ENCODE measurements at regions not wholly inside any gene's neighbourhood (a gene's known extent, or its start where the extent isn't known, plus 50 kb on each side); places are given as distances from the start of the nearest gene placed in this dataset.

DNA sequence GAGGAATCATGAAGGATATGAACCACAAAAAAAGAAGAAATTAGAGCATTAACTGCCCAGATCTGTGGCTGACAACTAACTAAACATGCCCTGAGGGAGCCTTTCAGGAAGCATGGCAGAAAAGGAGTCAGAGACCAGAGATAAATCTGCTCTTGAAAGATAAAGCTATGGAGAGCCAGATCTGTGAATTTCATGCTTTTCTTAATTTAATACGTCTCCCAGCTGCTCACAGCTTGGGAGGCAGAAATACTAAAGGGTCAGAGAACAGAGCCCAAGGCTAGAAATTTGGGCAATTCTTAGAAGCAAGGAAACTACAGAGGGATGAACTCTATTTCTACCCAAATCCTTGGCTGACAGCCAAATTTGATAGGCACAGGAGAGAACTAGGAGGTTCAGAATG lies 223.0 kb upstream of the DPP10 start:
- TF ChIP-seq SYNCRIP (IDR thresholded peaks at IDR 0.05; ENCODE audit: insufficient read depth, low read depth, low read length), result no peak
- no peak for TF ChIP-seq PHF20 (CRISPR knock-in tag; IDR thresholded peaks at IDR 0.05)
- no peak for TF ChIP-seq POLR2AphosphoS5 (IDR thresholded peaks at IDR 0.05; ENCODE audit: low read depth, low read length)
- TF ChIP-seq ZNF354B (CRISPR knock-in tag; IDR thresholded peaks at IDR 0.05), result no peak
- TF ChIP-seq, protein P1, sequence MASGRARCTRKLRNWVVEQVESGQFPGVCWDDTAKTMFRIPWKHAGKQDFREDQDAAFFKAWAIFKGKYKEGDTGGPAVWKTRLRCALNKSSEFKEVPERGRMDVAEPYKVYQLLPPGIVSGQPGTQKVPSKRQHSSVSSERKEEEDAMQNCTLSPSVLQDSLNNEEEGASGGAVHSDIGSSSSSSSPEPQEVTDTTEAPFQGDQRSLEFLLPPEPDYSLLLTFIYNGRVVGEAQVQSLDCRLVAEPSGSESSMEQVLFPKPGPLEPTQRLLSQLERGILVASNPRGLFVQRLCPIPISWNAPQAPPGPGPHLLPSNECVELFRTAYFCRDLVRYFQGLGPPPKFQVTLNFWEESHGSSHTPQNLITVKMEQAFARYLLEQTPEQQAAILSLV (CRISPR knock-in tag; IDR thresholded peaks at IDR 0.05; ENCODE audit: borderline replicate concordance), result no peak
- no peak for TF ChIP-seq ZNF724P (CRISPR knock-in tag; IDR thresholded peaks at IDR 0.05; ENCODE audit: borderline replicate concordance)
